Common myeloid progenitor, CD34-positive (primary cell): ENCODE measurements at regions not wholly inside any gene's neighbourhood (a gene's known extent, or its start where the extent isn't known, plus 50 kb on each side); places are given as distances from the start of the nearest gene placed in this dataset.
A peak's percentile ranks its signal among the peaks of the same experiment; 100 is the strongest.

Experiments
- CTCF ChIA-PET: fragments of 350-600 bp; sonication (Branson Sonifier 250); formaldehyde crosslinking; loops from one replicate; lab custom pipeline; 2021; ENCODE audit warnings: antibody characterized with exemption; lab: Charles Lee
- POLR2A ChIA-PET: fragments of 350-600 bp; sonication (Branson Sonifier 250); formaldehyde crosslinking; loops from one replicate; lab custom pipeline; 2021; ENCODE audit warnings: antibody characterized with exemption; lab: Charles Lee
- DNase-seq, 3 donors: peaks; one replicate each; pipeline versions ENCODE4 v3.0.0 to v3.0.0-alpha.2; 2013
- H3K27ac ChIP-seq, 2 experiments: 1 replicate in 1 of 2; 2 replicates in 1 of 2; pipeline ENCODE4 v1.7.0; 2013; ENCODE audit warnings: inconsistent platforms in 2 of 2, low read length in 2 of 2, mild to moderate bottlenecking in 2 of 2, low read depth in 1 of 2, moderate library complexity in 1 of 2; ENCODE audit not compliant: severe bottlenecking in 2 of 2, insufficient read depth in 1 of 2, poor library complexity in 1 of 2
- H3K27me3 ChIP-seq, 5 experiments: replicated peaks in 2 of 5; 1 replicate in 3 of 5; 2 replicates in 2 of 5; pipeline versions ENCODE4 v1.6.1 to v1.7.0; 2013; ENCODE audit warnings: low read length in 4 of 5, mild to moderate bottlenecking in 2 of 5, moderate library complexity in 2 of 5, inconsistent platforms in 1 of 5; ENCODE audit not compliant: insufficient read depth in 5 of 5, control insufficient read depth in 4 of 5
- H3K36me3 ChIP-seq, 4 experiments: 1 replicate in 2 of 4; 2 replicates in 2 of 4; pipeline versions ENCODE4 v1.6.1 to v1.7.0; 2013; ENCODE audit warnings: low read length in 3 of 4, control low read depth in 1 of 4, mild to moderate bottlenecking in 1 of 4; ENCODE audit not compliant: control insufficient read depth in 4 of 4, insufficient read depth in 4 of 4
- H3K4me1 ChIP-seq, 4 experiments: 1 replicate in 3 of 4; 2 replicates in 1 of 4; pipeline versions ENCODE4 v1.6.1 to v1.7.1; 2013; ENCODE audit warnings: low read length in 3 of 4, mild to moderate bottlenecking in 3 of 4, control low read depth in 1 of 4, inconsistent platforms in 1 of 4, moderate library complexity in 1 of 4; ENCODE audit not compliant: control insufficient read depth in 4 of 4, insufficient read depth in 4 of 4; ENCODE audit errors: control extremely low read depth in 1 of 4
- H3K4me3 ChIP-seq, 7 experiments: 1 replicate in 4 of 7; 2 replicates in 3 of 7; pipeline versions ENCODE4 v1.5.1 to v1.7.0; 2013; ENCODE audit warnings: mild to moderate bottlenecking in 7 of 7, low read length in 6 of 7, moderate library complexity in 6 of 7, inconsistent platforms in 2 of 7, low read depth in 2 of 7, control low read depth in 1 of 7; ENCODE audit not compliant: insufficient read depth in 4 of 7, control insufficient read depth in 1 of 7; ENCODE audit errors: extremely low read depth in 1 of 7
- H3K9me3 ChIP-seq, 5 experiments: 1 replicate in 4 of 5; 2 replicates in 1 of 5; pipeline versions ENCODE4 v1.6.1 to v1.7.1; 2013; ENCODE audit warnings: low read length in 4 of 5, mild to moderate bottlenecking in 2 of 5, inconsistent platforms in 1 of 5, low read depth in 1 of 5, moderate library complexity in 1 of 5; ENCODE audit not compliant: control insufficient read depth in 4 of 5, insufficient read depth in 2 of 5; ENCODE audit errors: control extremely low read depth in 1 of 5
- WGBS: methylation state at CpG from one replicate; pipeline ENCODE4 v1.1.5; 2013; ENCODE audit not compliant: insufficient coverage; 5-methylcytosine and 5-hydroxymethylcytosine counted together

- Histone ChIP-seq H3K27me3 (peaks cover 0 to 5% (median 0%) of the 10 kb centered on the region in 5 experiments), H3K27ac (no peak overlapping the region), H3K4me3 (no peak overlapping the region), H3K9me3 (no peaks in the 10 kb centered on the region), H3K4me1 (no peaks in the 10 kb centered on the region), H3K36me3 (no peaks in the 10 kb centered on the region)
- no peak for DNase-seq
- 90% methylated on average over 3 of the region's 3 CpGs for WGBS
- ChIA-PET CTCF (interaction anchor here (0.8 kb wide), 1 partner anchor 97 kb away, joined by 3 read pairs; no protein-coding TSS in a partner anchor), POLR2A (no interaction called here)
Observed at GRCh38 chr7:28280516-28280915, 99.9 kb upstream of the JAZF1 start.

- ChIA-PET POLR2A (interaction anchor here (0.7 kb wide), 1 partner anchor 337 kb away, joined by 3 read pairs; no protein-coding TSS in a partner anchor), CTCF (no interaction called here)
- no peaks in the 10 kb centered on the region for H3K27me3 ChIP-seq
- peak in 1 of 3 donors; percentile 4 for DNase-seq
- no peaks in the 10 kb centered on the region for H3K9me3 ChIP-seq
- H3K36me3 ChIP-seq = no peaks in the 10 kb centered on the region
- H3K27ac ChIP-seq = no peak overlapping the region
- H3K4me1 ChIP-seq = peaks cover 6 to 16% (median 12%) of the 10 kb centered on the region in 4 experiments
- H3K4me3 ChIP-seq = no peak overlapping the region
- WGBS = no CpG with 5 or more reads among the region's 2 CpGs
Observed at GRCh38 chr7:28290496-28290895, 109.9 kb upstream of the JAZF1 start.

GRCh38 chr7:28291559-28291958 lies 111.0 kb upstream of the JAZF1 start:
- no peaks in the 10 kb centered on the region for H3K9me3 ChIP-seq
- H3K36me3 ChIP-seq = no peaks in the 10 kb centered on the region
- H3K4me1 ChIP-seq = peaks cover 6 to 16% (median 12%) of the 10 kb centered on the region in 4 experiments
- H3K27me3 ChIP-seq = no peaks in the 10 kb centered on the region
- ChIA-PET CTCF (no interaction called here), POLR2A (no interaction called here)
- H3K27ac ChIP-seq = no peak overlapping the region
- WGBS = 85% methylated on average over 3 of the region's 4 CpGs
- H3K4me3 ChIP-seq = no peak overlapping the region
- DNase-seq = no peak

- no peaks in the 10 kb centered on the region for H3K27me3 ChIP-seq
- peak overlapping the region in 1 of 7 experiments; percentile 43 for H3K4me3 ChIP-seq
- POLR2A ChIA-PET = interaction anchor here (0.6 kb wide), 1 partner anchor 21 kb away, joined by 3 read pairs; no protein-coding TSS in a partner anchor
- 18% methylated on average over 5 of the region's 5 CpGs for WGBS
- H3K36me3 ChIP-seq = no peaks in the 10 kb centered on the region
- no peak overlapping the region for H3K27ac ChIP-seq
- H3K9me3 ChIP-seq = no peaks in the 10 kb centered on the region
- CTCF ChIA-PET = interaction anchor here (1.0 kb wide), 1 partner anchor 34 kb away, joined by 3 read pairs; no protein-coding TSS in a partner anchor
- peaks cover 6 to 16% (median 12%) of the 10 kb centered on the region in 4 experiments for H3K4me1 ChIP-seq
- DNase-seq = peak; percentile 68 to 88 (median 88)
Observed at GRCh38 chr7:28292834-28293526, 112.4 kb upstream of the JAZF1 start.

GRCh38 chr7:28293527-28293835 lies 112.9 kb upstream of the JAZF1 start:
- H3K27me3 ChIP-seq = no peaks in the 10 kb centered on the region
- WGBS = no CpG with 5 or more reads among the region's 1 CpG
- H3K4me1 ChIP-seq = peaks cover 6 to 16% (median 12%) of the 10 kb centered on the region in 4 experiments
- ChIA-PET CTCF (no interaction called here), POLR2A (no interaction called here)
- H3K4me3 ChIP-seq = no peak overlapping the region
- H3K36me3 ChIP-seq = no peaks in the 10 kb centered on the region
- peak in 2 of 3 donors; percentile 16 to 27 for DNase-seq
- H3K9me3 ChIP-seq = no peaks in the 10 kb centered on the region
- H3K27ac ChIP-seq = no peak overlapping the region

- DNase-seq = peak; percentile 68 to 81 (median 75)
- ChIA-PET CTCF (interaction anchor here (0.5 to 1.9 kb wide), 6 partner anchors 7 to 389 kb away, joined by 3 to 5 read pairs (median 3); no protein-coding TSS in a partner anchor), POLR2A (no interaction called here)
- Histone ChIP-seq H3K27ac (no peak overlapping the region), H3K9me3 (no peaks in the 10 kb centered on the region), H3K36me3 (no peaks in the 10 kb centered on the region), H3K27me3 (no peaks in the 10 kb centered on the region), H3K4me1 (peaks cover 6 to 16% (median 12%) of the 10 kb centered on the region in 4 experiments), H3K4me3 (no peak overlapping the region)
- 80% methylated on average over 2 of the region's 4 CpGs for WGBS
Observed at GRCh38 chr7:28296571-28297483, 115.5 kb upstream of the CREB5 start.
